Sigmoid colon (tissue), 4 donors: ENCODE measurements at regions not wholly inside any gene's neighbourhood (a gene's known extent, or its start where the extent isn't known, plus 50 kb on each side); places are given as distances from the start of the nearest gene placed in this dataset.

Experiments
- CTCF ChIP-seq, 4 experiments: fragments of 450-650 bp in 3 of 4; fragments of 200-600 bp in 1 of 4; IDR thresholded peaks; one replicate each; pipeline ENCODE4 v1.5.1; 2016 to 2019; ENCODE audit warnings: antibody characterized with exemption in 4 of 4, mild to moderate bottlenecking in 3 of 4, moderate library complexity in 2 of 4
- EP300 ChIP-seq, 4 donors: sonication (generic); formaldehyde crosslinking; IDR thresholded peaks; one replicate each; pipeline ENCODE4 v1.6.1; 2017; ENCODE audit warnings: antibody characterized with exemption in 4 of 4
- POLR2A ChIP-seq, 2 donors: fragments of 450-650 bp; IDR thresholded peaks; one replicate each; pipeline ENCODE4 v1.6.1; 2016; ENCODE audit warnings: antibody characterized with exemption in 2 of 2, mild to moderate bottlenecking in 2 of 2, moderate library complexity in 2 of 2
- POLR2AphosphoS5 ChIP-seq, 4 donors: sonication (generic); formaldehyde crosslinking; IDR thresholded peaks; one replicate each; pipeline ENCODE4 v1.6.1; 2017; ENCODE audit warnings: antibody characterized with exemption in 4 of 4

- TF ChIP-seq POLR2A (IDR thresholded peaks at IDR 0.05) = no peak
- TF ChIP-seq CTCF (IDR thresholded peaks at IDR 0.05) = no peak
- no peak for TF ChIP-seq EP300 (IDR thresholded peaks at IDR 0.05)
- no peak for TF ChIP-seq POLR2AphosphoS5 (IDR thresholded peaks at IDR 0.05)
Observed at GRCh38 chr12:75716291-75717025, 205.0 kb upstream of the KRR1 start.
